ENCODE measurements at regions not wholly inside any gene's neighbourhood (a gene's known extent, or its start where the extent isn't known, plus 50 kb on each side); places are given as distances from the start of the nearest gene placed in this dataset.

- TF ChIP-seq POLR2A (IDR thresholded peaks at IDR 0.05) (no peak), CTCF (IDR thresholded peaks at IDR 0.05) (no peak), EP300 (IDR thresholded peaks at IDR 0.05) (no peak)
These were observed 80.4 kb upstream of the JAZF1 start for GRCh38 chr7:28260969-28261368.
